ENCODE measurements at regions not wholly inside any gene's neighbourhood (a gene's known extent, or its start where the extent isn't known, plus 50 kb on each side); places are given as distances from the start of the nearest gene placed in this dataset.

GRCh38 chr2:53423465-53423864 is 344.1 kb upstream of the CHAC2 start:
- Histone ChIP-seq H3K27ac (no peak overlapping the region), H3K4me1 (no peaks in the 10 kb centered on the region), H3K9me3 (no peaks in the 10 kb centered on the region), H3K27me3 (no peaks in the 10 kb centered on the region), H3K4me3 (no peak overlapping the region), H3K36me3 (no peaks in the 10 kb centered on the region)
- intact Hi-C loops (cut with DNase I; ENCODE audit: low total_unique reads), result no loop called here
- no peak for TF ChIP-seq CTCF (IDR thresholded peaks at IDR 0.05)
- no peak for DNase-seq

- H3K9me3 ChIP-seq, result no peaks in the 10 kb centered on the region
- peak; percentile 43 to 47 for TF ChIP-seq CTCF (IDR thresholded peaks at IDR 0.05)
- no peaks in the 10 kb centered on the region for H3K4me1 ChIP-seq
- H3K27ac ChIP-seq, result no peak overlapping the region
- H3K36me3 ChIP-seq, result no peaks in the 10 kb centered on the region
- no peak overlapping the region for H3K4me3 ChIP-seq
- no peaks in the 10 kb centered on the region for H3K27me3 ChIP-seq
- no peak for DNase-seq
- intact Hi-C loops (cut with DNase I; ENCODE audit: low total_unique reads), result no loop called here
These were observed 344.6 kb upstream of the CHAC2 start for GRCh38 chr2:53422979-53423378.

GRCh38 chr2:53417385-53417784 is 350.2 kb upstream of the CHAC2 start:
- Histone ChIP-seq H3K27me3 (no peaks in the 10 kb centered on the region), H3K36me3 (no peaks in the 10 kb centered on the region), H3K4me3 (no peak overlapping the region), H3K4me1 (no peaks in the 10 kb centered on the region), H3K9me3 (no peaks in the 10 kb centered on the region), H3K27ac (no peak overlapping the region)
- no peak for DNase-seq
- intact Hi-C loops (cut with DNase I; ENCODE audit: low total_unique reads), result no loop called here
- no peak for TF ChIP-seq CTCF (IDR thresholded peaks at IDR 0.05)

- Histone ChIP-seq H3K27me3 (no peaks in the 10 kb centered on the region), H3K4me3 (no peak overlapping the region), H3K4me1 (no peaks in the 10 kb centered on the region), H3K36me3 (no peaks in the 10 kb centered on the region), H3K9me3 (no peaks in the 10 kb centered on the region), H3K27ac (no peak overlapping the region)
- TF ChIP-seq CTCF (IDR thresholded peaks at IDR 0.05), result no peak
- intact Hi-C loops (cut with DNase I; ENCODE audit: low total_unique reads), result no loop called here
- DNase-seq, result no peak
These were observed 360.1 kb upstream of the CHAC2 start for GRCh38 chr2:53407363-53408080.

GRCh38 chr2:53403792-53404413 is 363.7 kb upstream of the CHAC2 start:
- no peak for TF ChIP-seq CTCF (IDR thresholded peaks at IDR 0.05)
- Histone ChIP-seq H3K9me3 (no peaks in the 10 kb centered on the region), H3K27ac (no peak overlapping the region), H3K4me3 (no peak overlapping the region), H3K27me3 (no peaks in the 10 kb centered on the region), H3K36me3 (no peaks in the 10 kb centered on the region), H3K4me1 (no peaks in the 10 kb centered on the region)
- intact Hi-C loops (cut with DNase I; ENCODE audit: low total_unique reads), result no loop called here
- no peak for DNase-seq
